Activated naive CD4-positive, alpha-beta T cell treated with anti-CD3 and anti-CD28 coated beads for 36 hours (primary cell): ENCODE measurements at regions not wholly inside any gene's neighbourhood (a gene's known extent, or its start where the extent isn't known, plus 50 kb on each side); places are given as distances from the start of the nearest gene placed in this dataset.
"Not testable (repeated sequence)": the region's sequence is repeated elsewhere in the genome, so short reads cannot be mapped to it uniquely, and the experiment has no call there.

Experiments
- CTCF ChIA-PET: fragments of 350-600 bp; sonication (Branson Sonifier 250); formaldehyde crosslinking; loops from one replicate; lab custom pipeline; 2021; ENCODE audit warnings: antibody characterized with exemption; lab: Charles Lee
- DNase-seq: peaks from one replicate; pipeline ENCODE4 v3.0.0-alpha.2; 2020
- H3K27ac Mint-ChIP-seq: one replicate; pipeline ENCODE4 v1.8.0; 2021; ENCODE audit warnings: mild to moderate bottlenecking, mixed read lengths
- H3K27me3 Mint-ChIP-seq: one replicate; pipeline ENCODE4 v1.8.0; 2021; ENCODE audit warnings: low read depth, mixed read lengths
- H3K36me3 Mint-ChIP-seq: one replicate; pipeline ENCODE4 v1.8.0; 2021; ENCODE audit warnings: low read depth, mixed read lengths
- H3K4me1 Mint-ChIP-seq: one replicate; pipeline ENCODE4 v1.8.0; 2021; ENCODE audit warnings: low read depth, mixed read lengths
- H3K4me3 Mint-ChIP-seq: one replicate; pipeline ENCODE4 v1.8.0; 2021; ENCODE audit warnings: mild to moderate bottlenecking, moderate library complexity, mixed read lengths
- H3K9me3 Mint-ChIP-seq: one replicate; pipeline ENCODE4 v1.8.0; 2021; ENCODE audit warnings: mixed read lengths
- intact Hi-C: fragments of 100-400 bp; cut with micrococcal nuclease; formaldehyde crosslinking; loops from one replicate; pipeline ENCODE4 v1.15.1; 2023

DNA sequence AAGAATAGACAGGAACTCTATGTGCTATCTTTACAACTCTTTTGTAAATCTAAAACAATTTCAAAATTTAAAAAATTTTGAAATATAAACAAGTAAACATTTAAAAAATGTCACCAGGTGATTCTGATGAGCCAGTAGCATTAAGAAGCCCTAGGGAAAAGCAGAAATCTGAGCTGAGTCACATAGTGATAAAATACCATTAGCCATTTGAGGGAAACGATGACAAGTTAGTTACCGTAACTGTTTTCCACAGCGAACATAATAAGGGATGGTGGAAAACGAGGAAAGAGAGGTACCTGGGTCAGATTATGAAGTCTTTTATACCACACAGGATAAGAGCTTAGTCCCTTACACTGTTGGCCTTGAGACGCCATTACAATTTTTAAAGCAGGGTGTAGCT, 55.5 kb downstream of the PRR15 start:
- Mint-ChIP-seq H3K4me1 (no peaks in the 10 kb centered on the region), H3K4me3 (no peak overlapping the region), H3K27ac (no peak overlapping the region), H3K27me3 (peaks cover 12% of the 10 kb centered on the region), H3K9me3 (no peaks in the 10 kb centered on the region), H3K36me3 (no peaks in the 10 kb centered on the region)
- CTCF ChIA-PET: interaction anchor here (0.6 kb wide), 1 partner anchor 431 kb away, joined by 4 read pairs; no protein-coding TSS in a partner anchor
- no peak for DNase-seq
- intact Hi-C loops: no loop called here

DNA sequence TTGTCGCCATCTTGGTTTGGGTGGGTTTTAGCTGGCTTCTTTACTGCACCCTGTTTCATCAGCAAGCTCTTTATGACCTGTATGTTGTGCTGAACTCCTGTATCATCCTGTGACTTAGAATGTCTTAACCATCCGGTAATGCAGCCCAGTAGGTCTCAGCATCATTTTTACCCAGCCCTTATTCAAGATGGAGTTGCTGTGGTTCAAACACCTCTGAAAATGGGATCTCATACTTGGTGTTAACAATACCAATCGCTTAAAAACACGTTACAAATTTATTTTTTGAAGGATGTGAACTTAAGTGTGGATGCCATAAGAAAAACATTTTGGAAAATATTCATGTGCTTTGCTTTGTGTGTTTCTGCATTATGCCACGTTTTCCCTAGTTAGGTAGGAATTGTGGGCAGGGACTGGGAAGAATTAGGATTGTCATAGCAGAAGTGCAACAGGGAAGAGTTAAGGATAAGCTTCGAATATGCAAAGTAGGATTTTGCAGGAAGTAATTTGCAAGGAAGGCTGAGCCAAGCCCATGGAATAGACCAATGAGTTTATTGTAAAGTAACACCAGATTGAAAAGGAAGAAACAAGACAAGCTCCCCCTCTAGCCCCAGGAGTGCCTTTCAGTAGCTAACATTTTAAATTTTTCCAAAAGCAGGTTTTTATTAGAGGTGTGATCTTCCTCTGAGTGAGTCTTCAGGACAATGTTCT, 56.4 kb downstream of the PRR15 start:
- no peak for DNase-seq
- intact Hi-C loops: no loop called here
- Mint-ChIP-seq H3K27ac (no peak overlapping the region), H3K4me1 (no peaks in the 10 kb centered on the region), H3K27me3 (peaks cover 12% of the 10 kb centered on the region), H3K4me3 (no peak overlapping the region), H3K36me3 (no peaks in the 10 kb centered on the region), H3K9me3 (no peaks in the 10 kb centered on the region)
- CTCF ChIA-PET: interaction anchor here (0.6 kb wide), 1 partner anchor 194 kb away, joined by 3 read pairs; no protein-coding TSS in a partner anchor

DNA sequence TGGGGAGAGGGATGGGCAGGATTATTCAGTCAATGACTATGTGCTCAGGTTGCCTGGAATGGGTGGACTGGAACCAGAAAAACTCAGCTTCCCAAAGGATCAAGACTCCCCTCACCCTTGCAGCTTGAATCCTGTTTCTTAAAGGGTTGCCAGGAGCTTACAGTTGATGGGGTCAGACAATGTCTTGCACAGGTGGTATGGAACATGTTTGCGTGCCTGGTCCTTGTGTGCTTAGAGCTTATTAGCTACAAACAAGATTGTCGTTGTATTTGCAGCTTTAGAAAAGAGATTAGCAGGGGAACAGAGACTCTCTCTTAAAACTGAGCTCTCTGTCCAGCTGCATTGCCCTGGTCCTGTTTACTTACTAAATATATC, 56.9 kb downstream of the PRR15 start:
- Mint-ChIP-seq H3K4me3 (no peak overlapping the region), H3K4me1 (no peaks in the 10 kb centered on the region), H3K27me3 (peaks cover 12% of the 10 kb centered on the region), H3K36me3 (no peaks in the 10 kb centered on the region), H3K27ac (no peak overlapping the region), H3K9me3 (no peaks in the 10 kb centered on the region)
- no peak for DNase-seq
- intact Hi-C loops: no loop called here
- CTCF ChIA-PET: interaction anchor here (0.6 kb wide), 1 partner anchor 193 kb away, joined by 3 read pairs; no protein-coding TSS in a partner anchor

DNA sequence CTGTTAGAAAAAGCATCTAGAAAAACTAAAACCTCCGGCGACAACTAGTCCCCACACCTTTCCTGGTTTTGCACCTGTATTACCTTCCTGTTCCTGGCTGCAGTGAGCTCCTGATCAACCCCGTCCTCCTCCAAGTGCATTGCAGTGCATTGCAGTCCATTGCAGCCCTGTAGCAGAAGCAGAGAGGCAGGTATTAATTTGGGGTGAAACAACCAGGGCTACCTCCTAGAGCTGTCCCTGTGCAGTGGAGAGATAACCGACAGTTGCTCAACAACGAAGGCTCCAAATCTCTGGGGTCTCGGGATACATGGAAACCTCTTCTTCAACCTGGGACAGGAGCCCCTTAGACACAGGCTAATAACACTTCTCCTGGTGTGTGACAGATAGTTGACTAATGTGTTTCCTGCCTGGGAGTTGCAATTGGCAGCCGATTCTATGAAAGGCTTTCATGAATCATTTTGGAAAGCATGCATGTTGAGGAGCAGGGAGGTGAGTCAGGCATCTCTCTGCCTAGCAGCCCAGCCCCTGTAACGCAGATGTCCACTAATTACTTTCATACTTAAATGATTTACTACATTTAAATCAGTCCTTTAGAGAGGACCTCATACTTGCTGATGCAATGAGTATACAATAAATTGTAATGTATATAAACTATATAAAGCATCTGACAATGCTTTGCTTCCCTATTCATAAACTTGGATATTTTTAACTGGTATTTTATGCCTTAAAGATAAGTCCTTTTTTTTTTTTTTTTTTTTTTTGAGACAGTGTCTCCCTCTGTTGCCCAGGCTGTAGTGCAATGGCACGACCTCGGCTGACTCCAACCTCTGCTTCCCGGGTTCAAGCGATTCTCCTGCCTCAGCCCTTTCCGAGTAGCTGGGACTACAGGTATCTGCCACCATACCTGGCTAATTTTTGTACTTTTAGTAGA, 59.0 kb downstream of the PRR15 start:
- no peak overlapping the region for H3K27ac Mint-ChIP-seq
- no peaks in the 10 kb centered on the region for H3K9me3 Mint-ChIP-seq
- peaks cover 15% of the 10 kb centered on the region for H3K27me3 Mint-ChIP-seq
- intact Hi-C loops: no loop called here
- no peak for DNase-seq
- no peaks in the 10 kb centered on the region for H3K4me1 Mint-ChIP-seq
- H3K36me3 Mint-ChIP-seq: no peaks in the 10 kb centered on the region
- no peak overlapping the region for H3K4me3 Mint-ChIP-seq
- CTCF ChIA-PET: no interaction called here

DNA sequence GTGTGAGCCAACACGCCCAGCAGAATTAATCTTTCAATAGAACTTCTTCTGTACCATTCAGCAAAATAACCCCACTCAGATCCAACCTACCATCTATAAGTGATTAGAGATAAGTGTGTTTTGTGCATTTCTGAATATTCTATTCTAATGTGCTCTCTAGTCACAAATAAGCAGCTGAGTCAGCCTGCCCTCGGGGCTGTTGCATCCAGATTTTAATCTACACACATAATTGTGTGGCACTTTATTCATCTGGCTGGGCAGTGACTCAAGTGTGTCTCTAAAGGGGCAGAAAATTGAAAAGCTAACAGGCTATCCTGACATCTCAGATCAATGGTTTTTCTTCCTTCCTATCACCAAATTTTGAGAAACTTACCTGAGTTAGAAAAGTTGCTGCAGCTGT, 60.3 kb downstream of the PRR15 start:
- DNase-seq: no peak
- Mint-ChIP-seq H3K9me3 (no peaks in the 10 kb centered on the region), H3K36me3 (no peaks in the 10 kb centered on the region), H3K4me1 (no peaks in the 10 kb centered on the region), H3K27ac (no peak overlapping the region), H3K4me3 (no peak overlapping the region), H3K27me3 (peaks cover 12% of the 10 kb centered on the region)
- intact Hi-C loops: no loop called here
- CTCF ChIA-PET: no interaction called here

DNA sequence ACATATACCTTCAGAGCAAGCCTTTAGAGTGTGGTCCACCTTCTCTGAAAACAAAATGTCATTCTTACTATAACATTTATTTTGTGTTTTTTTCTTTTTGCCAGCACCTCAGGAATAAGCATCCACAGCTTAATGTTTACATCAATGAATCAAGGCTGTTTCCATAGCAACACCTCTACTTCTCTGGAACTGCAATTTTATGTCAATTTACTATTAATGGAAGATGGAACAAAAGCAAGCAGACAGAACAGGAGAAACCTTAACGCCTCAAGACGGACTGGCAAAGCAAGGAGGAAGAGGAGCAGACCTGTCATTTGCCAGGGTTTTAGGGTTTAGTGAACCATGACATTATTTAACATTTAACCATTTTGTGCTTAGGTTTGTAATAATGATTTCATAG, 63.1 kb downstream of the PRR15 start:
- Mint-ChIP-seq H3K9me3 (no peaks in the 10 kb centered on the region), H3K27me3 (peaks cover 10% of the 10 kb centered on the region), H3K4me3 (no peak overlapping the region), H3K4me1 (no peaks in the 10 kb centered on the region), H3K36me3 (no peaks in the 10 kb centered on the region), H3K27ac (no peak overlapping the region)
- intact Hi-C loops: no loop called here
- CTCF ChIA-PET: no interaction called here
- no peak for DNase-seq

DNA sequence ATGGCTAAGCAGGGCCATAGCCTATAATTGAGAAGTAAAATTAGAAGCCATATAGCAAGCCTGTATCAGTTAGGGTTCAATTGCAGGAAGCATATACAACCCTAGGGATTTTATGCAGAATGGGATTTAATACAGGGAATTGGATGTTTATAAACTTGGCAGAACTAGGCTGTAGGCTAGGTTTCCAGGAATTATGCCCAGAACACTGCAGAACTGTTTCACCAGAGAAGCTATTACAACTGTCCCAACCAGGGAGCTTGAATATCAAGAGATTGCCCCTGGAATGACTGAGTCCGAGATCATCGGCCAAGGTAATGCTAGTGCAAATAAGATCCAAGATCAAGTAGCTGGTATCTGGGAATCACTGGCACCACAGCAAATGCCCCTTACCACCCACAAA, 64.0 kb downstream of the PRR15 start:
- Mint-ChIP-seq H3K36me3 (no peaks in the 10 kb centered on the region), H3K27me3 (peaks cover 10% of the 10 kb centered on the region), H3K4me3 (no peak overlapping the region), H3K4me1 (no peaks in the 10 kb centered on the region), H3K9me3 (no peaks in the 10 kb centered on the region), H3K27ac (no peak overlapping the region)
- DNase-seq: no peak
- intact Hi-C loops: no loop called here
- CTCF ChIA-PET: no interaction called here

DNA sequence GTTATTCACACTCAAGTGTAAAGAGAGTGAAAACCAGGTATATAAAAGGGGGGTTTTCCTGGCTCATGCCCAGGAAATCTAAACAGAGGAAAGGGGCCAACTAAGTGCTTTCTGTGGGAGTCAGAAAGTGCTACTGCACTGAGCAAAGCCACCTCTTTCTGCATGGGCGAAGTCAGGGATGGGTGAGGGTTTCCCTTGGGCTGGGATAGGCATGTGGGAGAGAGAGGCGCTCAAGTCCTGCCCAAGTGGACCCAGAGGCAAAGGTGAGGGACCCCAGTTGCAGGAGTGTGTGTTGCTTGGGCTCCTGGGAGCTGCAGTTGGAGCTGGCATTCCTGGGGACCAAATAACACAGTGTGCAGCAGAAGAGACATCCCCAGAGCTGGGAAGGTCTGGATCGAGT, 65.9 kb downstream of the PRR15 start:
- intact Hi-C loops: no loop called here
- no peak overlapping the region for H3K4me3 Mint-ChIP-seq
- no peak overlapping the region for H3K27ac Mint-ChIP-seq
- H3K4me1 Mint-ChIP-seq: no peaks in the 10 kb centered on the region
- H3K36me3 Mint-ChIP-seq: no peaks in the 10 kb centered on the region
- no peaks in the 10 kb centered on the region for H3K9me3 Mint-ChIP-seq
- CTCF ChIA-PET: interaction anchor here (0.6 kb wide), 2 partner anchors 19 to 34 kb away, joined by 3 read pairs; no protein-coding TSS in a partner anchor
- H3K27me3 Mint-ChIP-seq: peaks cover 5% of the 10 kb centered on the region
- no peak for DNase-seq

DNA sequence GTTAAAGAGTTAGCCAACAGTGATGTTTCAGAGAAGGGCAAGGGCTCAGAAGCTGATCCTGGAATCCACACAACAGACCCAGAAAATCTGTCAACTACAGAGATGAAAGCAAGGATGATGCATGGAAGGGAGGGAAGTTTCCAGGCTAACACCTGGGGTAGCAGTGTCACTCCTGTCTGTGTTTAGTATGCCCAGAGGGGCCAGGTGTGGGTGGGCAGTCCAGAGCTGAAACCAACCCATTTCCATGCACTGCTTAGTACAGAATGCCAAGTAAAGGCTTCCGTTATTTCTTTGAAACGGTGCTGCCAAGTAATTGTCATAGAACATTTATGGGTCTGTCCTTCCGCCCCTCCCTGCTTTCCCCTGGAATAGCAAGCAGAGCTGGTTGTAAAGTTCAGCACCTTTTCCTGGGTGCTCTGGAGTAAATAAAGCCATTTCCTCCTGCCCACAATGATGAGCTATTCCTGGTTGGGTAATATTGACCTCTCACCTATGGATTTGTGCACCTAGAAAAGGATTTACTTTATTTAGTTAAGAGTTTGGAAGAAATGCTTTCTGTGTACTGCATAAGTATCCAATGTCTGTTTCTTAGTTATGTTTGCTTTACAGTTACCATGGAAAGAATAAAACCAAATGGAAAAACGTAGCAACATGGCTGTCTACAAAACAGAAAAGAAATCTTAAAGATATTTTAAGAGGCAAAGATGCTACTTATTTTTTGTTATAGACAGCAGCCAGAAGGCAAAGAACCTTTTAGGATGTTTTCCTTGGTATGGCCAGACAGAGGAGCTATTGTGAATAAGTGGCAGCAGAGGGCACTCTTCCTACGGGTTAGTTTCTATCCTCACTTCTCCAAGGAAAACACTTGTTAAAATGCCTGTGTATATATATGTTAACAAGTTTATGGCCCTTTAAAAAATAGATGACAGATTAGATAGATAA, 71.7 kb downstream of the PRR15 start:
- not testable (repeated sequence) for H3K4me3 Mint-ChIP-seq, H3K27ac Mint-ChIP-seq, H3K27me3 Mint-ChIP-seq, H3K4me1 Mint-ChIP-seq, DNase-seq, H3K9me3 Mint-ChIP-seq, H3K36me3 Mint-ChIP-seq
- intact Hi-C loops: loop anchor here (1.0 kb wide), 2 partner anchors 286 to 427 kb away; no protein-coding TSS in a partner anchor
- CTCF ChIA-PET: interaction anchor here (0.6 to 1.6 kb wide), 2 partner anchors 77 to 285 kb away, joined by 3 to 7 read pairs; no protein-coding TSS in a partner anchor

DNA sequence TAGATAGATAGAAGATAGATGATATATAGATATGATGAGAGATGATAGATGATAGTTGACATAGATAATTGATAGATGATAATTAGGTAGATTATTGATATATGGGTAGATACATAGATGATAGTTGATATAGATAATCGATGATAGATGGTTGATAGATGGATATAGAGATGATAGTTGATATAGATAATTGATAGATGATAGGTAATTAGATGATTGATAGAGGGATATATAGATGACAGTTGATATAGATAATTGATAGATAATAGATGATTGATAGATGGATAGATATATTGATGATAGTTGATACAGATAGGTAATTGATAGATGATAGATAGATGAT, 72.3 kb downstream of the PRR15 start:
- Mint-ChIP-seq H3K27ac (no peak overlapping the region), H3K9me3 (no peaks in the 10 kb centered on the region), H3K36me3 (no peaks in the 10 kb centered on the region), H3K4me1 (no peaks in the 10 kb centered on the region), H3K27me3 (no peaks in the 10 kb centered on the region), H3K4me3 (no peak overlapping the region)
- CTCF ChIA-PET: interaction anchor here (0.6 to 1.1 kb wide), 2 partner anchors 19 to 76 kb away, joined by 3 read pairs; no protein-coding TSS in a partner anchor
- no peak for DNase-seq
- intact Hi-C loops: no loop called here

DNA sequence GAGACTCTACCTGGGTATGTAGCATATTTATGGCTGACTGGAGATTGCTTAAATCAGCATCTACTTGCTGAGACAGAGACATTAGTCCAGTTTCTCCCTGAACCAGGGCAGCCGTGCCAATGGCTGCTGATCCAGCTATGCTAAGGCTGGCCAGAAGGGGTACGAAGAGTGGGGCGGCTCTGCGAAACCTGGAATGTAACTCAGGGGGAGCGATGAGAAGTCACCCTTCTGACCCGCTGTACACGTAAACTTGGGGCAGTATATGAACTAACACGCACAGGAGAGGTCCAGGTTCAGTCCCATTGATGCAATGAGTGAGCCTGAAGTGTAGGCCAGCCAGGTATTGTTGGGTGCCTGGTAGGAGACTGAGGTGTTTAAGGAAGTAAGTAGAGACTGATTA, 73.7 kb downstream of the PRR15 start:
- Mint-ChIP-seq H3K36me3 (no peaks in the 10 kb centered on the region), H3K27me3 (no peaks in the 10 kb centered on the region), H3K4me1 (no peaks in the 10 kb centered on the region), H3K9me3 (no peaks in the 10 kb centered on the region), H3K27ac (no peak overlapping the region), H3K4me3 (no peak overlapping the region)
- CTCF ChIA-PET: no interaction called here
- intact Hi-C loops: no loop called here
- no peak for DNase-seq

DNA sequence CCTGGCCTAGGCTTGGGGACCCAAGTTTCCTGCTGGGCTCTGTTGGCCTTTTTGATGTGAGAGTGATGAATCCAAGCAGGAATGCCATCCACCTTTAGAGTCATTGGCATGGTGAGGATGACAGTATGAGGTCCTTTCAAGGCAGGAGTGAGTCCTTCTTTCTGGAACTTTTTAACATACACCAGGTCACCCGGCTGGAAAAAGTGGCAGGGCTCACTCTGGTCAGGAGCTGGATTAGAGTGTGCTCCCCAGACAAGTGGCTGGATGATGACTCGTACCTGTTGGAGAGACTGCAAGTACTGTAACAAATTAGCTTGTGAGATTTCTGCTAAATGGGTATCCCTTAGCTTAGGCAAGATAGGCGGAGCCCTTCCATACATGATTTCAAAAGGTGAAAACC, 75.2 kb downstream of the PRR15 start:
- CTCF ChIA-PET: interaction anchor here (1.2 kb wide), 1 partner anchor 167 kb away, joined by 3 read pairs; the partner anchor contains the start of gene WIPF3
- intact Hi-C loops, H3K4me1 Mint-ChIP-seq, DNase-seq, H3K4me3 Mint-ChIP-seq, H3K27me3 Mint-ChIP-seq, H3K36me3 Mint-ChIP-seq, H3K27ac Mint-ChIP-seq, H3K9me3 Mint-ChIP-seq: not testable (repeated sequence)
